GM18951 (cell line): ENCODE measurements at regions not wholly inside any gene's neighbourhood (a gene's known extent, or its start where the extent isn't known, plus 50 kb on each side); places are given as distances from the start of the nearest gene placed in this dataset.
"Not testable (repeated sequence)": the region's sequence is repeated elsewhere in the genome, so short reads cannot be mapped to it uniquely, and the experiment has no call there.

Experiments
- POLR2A ChIP-seq: IDR thresholded peaks from 4 replicates; pipeline ENCODE4 v1.6.1; 2011; ENCODE audit warnings: mild to moderate bottlenecking; ENCODE audit not compliant: insufficient read length, insufficient read depth; ENCODE audit errors: extremely low read depth
- in situ Hi-C: fragments of 300-500 bp; cut with MboI; formaldehyde crosslinking; loops from one replicate; pipeline ENCODE4 v1.12.0; 2022; ENCODE audit warnings: low sequenced_read_pairs, mixed read lengths, inconsistent platforms; ENCODE audit not compliant: unreplicated experiment

- TF ChIP-seq POLR2A, result no peak
- in situ Hi-C loops, result no loop called here
Observed at GRCh38 chr9:126173401-126173800, 153.2 kb upstream of the MVB12B start.

DNA sequence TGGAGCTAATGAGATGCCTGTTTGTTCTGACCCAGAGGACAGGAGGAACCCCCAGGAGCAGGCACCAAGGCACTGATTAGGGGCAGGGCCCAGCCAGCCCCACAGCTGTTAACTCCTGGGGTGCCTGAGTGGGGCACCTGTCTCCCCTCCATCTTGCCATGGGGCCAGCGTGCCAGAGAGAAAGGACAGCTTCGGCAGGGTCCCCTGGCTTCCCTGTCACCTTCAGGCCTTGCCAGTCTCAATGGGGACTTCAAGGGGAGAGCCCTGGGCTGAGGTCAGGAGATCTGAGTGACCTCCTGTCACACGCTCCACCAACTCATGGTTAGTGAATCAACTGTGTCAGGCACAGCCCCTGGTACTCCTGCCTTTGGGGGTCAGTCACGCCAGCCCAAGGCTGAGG, 152.7 kb upstream of the MVB12B start:
- no peak for TF ChIP-seq POLR2A
- in situ Hi-C loops, result no loop called here

GRCh38 chr9:126183266-126183665, 143.4 kb upstream of the MVB12B start:
- in situ Hi-C loops, result no loop called here

DNA sequence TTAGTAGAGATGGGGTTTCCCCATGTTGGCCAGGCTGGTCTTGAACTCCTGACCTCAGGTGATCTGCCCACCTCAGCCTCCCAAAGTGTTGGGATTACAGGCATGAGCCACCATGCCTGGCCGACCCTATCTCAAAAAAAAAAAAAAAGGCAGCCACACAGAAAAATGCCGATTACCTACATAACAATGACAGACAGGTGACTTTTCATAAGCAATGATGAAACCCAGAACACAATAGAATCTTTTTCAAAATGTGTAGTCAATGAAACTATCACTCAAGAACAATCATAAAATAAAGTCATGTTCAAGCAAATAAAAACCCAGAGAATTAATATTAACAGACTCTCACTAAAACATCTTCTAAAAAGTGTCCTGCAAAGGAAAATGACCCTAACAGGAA, 135.6 kb upstream of the MVB12B start:
- in situ Hi-C loops, result not testable (repeated sequence)

More at GRCh38 chr9:126183266-126183665, 143.4 kb upstream of the MVB12B start:
- TF ChIP-seq POLR2A, result no peak

DNA sequence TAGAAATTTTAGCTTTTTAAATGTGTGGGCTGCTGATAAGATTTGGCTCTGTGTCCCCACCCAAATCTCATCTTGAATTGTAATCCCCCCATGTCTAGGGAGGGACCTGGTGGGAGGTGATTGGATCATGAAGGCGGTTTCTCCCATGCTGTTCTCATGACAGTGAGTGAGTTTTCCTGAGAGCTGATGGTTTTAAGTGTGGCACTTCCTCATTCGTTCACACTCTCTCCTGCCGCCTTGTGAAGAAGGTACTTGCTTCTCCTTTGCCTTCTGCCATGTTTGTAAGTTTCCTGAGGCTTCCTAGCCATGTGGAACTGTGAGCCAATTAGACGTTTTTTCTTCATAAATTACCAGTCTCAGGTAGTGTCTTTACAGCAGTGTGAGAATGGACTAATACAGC, 127.8 kb upstream of the MVB12B start:
- in situ Hi-C loops, result no loop called here
- TF ChIP-seq POLR2A, result no peak

- TF ChIP-seq POLR2A, result no peak
- in situ Hi-C loops, result no loop called here
Observed at GRCh38 chr9:126203313-126203712, 123.3 kb upstream of the MVB12B start.

DNA sequence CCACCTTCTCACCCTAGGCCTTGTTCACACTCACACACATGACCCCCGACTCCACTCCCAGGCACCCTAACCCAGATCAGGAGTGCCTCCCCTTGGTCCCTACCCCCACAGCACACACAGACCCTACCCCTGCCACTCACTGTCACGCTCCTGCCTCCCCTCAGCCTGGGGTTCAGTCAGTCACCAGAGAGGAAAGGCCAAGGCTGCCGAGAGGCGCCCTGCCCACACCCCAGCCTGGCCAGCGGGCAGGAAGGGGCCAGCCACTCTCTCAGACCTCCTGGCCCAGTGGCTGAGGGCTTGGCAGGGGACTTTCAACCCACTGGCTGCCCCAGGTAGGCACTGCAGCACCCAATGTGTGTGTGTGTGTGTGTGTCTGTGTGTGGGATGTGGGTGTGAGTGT, 122.4 kb upstream of the MVB12B start:
- in situ Hi-C loops, result no loop called here
- TF ChIP-seq POLR2A, result no peak

DNA sequence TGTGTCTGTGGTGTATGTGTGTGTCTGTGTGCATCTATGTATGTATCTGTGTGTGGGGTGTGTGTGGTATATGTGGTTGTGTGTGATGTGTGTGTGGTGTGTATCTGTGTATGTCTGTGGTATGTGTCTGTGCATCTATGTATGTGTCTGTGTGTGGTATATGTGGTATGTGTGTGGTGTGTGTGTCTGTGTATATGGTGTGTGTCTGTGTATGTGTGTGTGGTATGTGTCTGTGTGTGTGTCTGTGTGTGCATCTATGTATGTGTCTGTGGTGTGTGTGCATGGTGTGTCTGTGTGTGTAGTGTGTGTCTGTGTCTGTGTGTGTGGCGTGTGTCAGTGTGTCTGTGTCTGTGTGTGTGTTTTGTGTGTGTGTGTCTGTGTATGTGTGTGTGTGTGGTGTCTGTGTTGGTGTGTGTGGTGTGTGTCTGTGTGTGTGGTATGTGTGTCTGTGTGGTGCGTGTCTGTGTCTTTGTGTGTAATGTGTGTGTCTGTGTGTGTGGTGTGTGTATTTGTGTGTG, 121.9 kb upstream of the MVB12B start:
- in situ Hi-C loops, result no loop called here
- TF ChIP-seq POLR2A, result no peak

GRCh38 chr9:126205265-126205664, 121.4 kb upstream of the MVB12B start:
- in situ Hi-C loops, result no loop called here
- no peak for TF ChIP-seq POLR2A

DNA sequence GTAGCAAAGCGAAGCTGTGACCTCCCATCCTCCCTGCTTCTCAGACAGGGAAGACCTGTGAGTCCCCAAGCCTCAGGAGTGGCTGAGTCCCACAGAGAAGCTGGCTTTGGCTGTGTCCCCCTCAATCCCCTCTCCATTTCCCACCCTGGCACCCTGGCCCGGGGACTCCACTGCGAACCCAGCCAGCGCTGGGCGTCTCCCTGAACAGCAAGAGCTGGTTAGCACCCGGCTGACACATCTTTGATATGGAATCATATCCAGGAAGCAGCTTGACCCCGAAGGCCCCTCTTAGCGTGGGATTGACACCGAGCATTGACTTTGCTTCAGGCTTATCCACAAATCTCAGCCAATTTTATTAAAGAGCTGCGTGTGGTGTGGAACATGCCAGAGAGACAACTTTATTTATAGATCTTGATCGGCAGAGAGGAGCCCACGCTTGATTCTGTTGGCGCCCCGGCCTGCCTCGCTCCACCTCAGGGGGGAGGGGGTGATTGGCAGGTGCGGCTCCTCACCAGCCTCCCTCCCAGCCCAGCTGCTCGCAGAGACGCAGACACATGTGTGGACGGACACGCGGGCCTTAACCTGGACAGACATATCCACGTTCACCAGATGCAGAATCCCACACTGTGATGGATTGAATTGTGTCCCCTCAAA, 120.7 kb upstream of the MVB12B start:
- no peak for TF ChIP-seq POLR2A
- in situ Hi-C loops, result no loop called here

DNA sequence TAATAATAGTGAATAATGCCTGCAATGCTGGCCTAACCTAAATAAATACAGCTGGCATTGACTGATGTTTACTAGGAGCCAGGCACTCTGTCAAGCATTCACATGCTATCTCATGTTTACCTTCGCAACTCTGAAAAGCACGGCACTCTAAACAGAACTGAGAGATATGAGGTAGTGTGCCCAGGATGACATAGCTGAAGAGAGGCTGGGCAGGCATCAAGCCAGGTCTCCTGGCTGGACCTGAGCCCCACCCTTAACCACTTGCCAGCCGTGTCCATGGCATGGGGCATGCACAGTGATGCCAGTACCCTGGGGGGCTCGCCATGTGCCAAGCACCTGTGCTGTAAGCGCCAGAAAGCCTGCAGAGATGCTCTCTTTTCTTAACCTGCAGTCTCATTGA, 119.4 kb upstream of the MVB12B start:
- in situ Hi-C loops, result no loop called here

DNA sequence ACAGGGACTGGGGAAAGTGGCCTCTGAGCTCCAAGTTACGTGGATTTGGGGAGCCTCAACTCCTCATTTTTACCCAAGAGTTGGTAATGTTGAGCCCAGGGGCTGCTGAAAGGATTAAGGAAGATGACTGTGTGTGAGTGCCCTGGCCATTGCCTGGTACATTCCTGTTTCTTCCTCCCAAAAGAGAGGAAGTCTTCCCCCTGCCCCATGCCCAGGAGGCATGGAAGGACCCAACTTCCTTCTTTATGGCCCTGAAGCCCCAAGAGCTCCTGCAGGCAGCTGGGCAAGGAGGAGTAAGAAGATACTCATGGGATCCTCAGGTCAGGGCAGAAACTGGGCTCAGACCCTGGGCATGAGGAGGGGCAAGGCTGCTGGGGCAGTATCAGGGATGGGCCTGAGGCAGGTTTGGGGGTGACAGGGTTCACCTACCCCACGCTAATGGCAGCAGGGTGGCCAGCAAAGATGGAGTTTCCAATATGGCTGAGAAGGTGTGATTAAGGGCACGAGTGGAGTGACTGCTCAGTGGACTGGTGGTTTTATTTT, 118.3 kb upstream of the MVB12B start:
- in situ Hi-C loops, result no loop called here

More for the DNA sequence above, 119.4 kb upstream of the MVB12B start:
- no peak for TF ChIP-seq POLR2A

GRCh38 chr9:126211441-126212074, 115.1 kb upstream of the MVB12B start:
- no peak for TF ChIP-seq POLR2A
- in situ Hi-C loops, result no loop called here

More for the DNA sequence above, 118.3 kb upstream of the MVB12B start:
- no peak for TF ChIP-seq POLR2A

- TF ChIP-seq POLR2A, result no peak
- in situ Hi-C loops, result no loop called here
Observed at GRCh38 chr9:126215486-126215885, 111.1 kb upstream of the MVB12B start.
